ENCODE measurements at regions not wholly inside any gene's neighbourhood (a gene's known extent, or its start where the extent isn't known, plus 50 kb on each side); places are given as distances from the start of the nearest gene placed in this dataset.

DNA sequence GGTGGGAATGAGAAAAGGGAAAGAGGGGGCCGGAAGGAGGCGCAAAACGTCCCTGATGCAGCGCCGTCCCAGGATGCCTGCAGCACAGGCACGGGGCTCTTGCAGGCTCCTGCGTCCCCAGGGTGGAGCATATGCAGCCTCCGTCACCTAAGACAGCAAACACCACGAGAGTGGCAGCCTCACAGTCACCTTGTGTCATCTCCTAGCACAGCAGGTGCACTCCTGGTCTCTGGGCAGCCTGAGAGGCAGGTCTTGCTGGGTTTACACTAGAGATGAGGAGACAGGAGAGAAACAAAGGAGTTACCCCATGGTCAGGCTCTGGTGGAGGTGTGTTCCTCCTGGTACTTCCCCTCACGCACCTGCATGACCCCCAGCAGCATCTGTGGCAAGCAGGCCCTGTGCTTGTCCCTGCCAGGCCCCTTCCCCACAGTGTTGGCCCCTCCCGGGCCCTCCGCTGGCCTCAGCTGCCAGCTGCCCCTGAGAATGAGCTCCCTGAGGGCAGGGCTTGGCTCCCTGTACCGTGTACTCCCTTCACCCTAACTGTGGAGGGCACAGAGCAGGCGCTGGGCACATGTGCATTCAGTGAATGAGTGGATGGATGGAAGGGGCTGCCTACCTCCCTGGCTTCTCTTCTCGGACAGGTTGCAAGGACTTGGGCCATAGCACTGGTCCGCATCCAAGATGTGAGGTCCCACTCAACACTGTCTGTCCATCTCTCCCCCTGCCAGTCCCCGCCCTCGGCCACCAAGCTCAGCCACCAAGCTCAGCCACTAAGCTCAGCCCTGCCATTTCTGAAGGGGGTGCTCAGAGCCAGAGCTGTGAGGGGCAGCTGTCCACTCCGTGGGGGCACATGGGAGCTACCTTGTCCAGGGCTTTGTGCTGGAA is 988.6 kb downstream of the BRD1 start:
- DNase-seq (ENCODE audit: low read depth in 2 of 2, low spot score in 1 of 2) = no peak

GRCh38 chr22:48838376-48838775 is 989.3 kb downstream of the BRD1 start:
- DNase-seq (ENCODE audit: low read depth in 2 of 2, low spot score in 1 of 2) = no peak

- DNase-seq (ENCODE audit: low read depth in 2 of 2, low spot score in 1 of 2) = no peak
Measured at GRCh38 chr22:48837341-48837935, 990.2 kb downstream of the BRD1 start.

GRCh38 chr22:48836673-48837340 is 990.9 kb downstream of the BRD1 start:
- no peak for DNase-seq (ENCODE audit: low read depth in 2 of 2, low spot score in 1 of 2)

GRCh38 chr22:48835857-48836672 is 991.6 kb downstream of the BRD1 start:
- no peak for DNase-seq (ENCODE audit: low read depth in 2 of 2, low spot score in 1 of 2)

GRCh38 chr22:48835364-48835763 is 992.3 kb downstream of the BRD1 start:
- no peak for DNase-seq (ENCODE audit: low read depth in 2 of 2, low spot score in 1 of 2)

DNA sequence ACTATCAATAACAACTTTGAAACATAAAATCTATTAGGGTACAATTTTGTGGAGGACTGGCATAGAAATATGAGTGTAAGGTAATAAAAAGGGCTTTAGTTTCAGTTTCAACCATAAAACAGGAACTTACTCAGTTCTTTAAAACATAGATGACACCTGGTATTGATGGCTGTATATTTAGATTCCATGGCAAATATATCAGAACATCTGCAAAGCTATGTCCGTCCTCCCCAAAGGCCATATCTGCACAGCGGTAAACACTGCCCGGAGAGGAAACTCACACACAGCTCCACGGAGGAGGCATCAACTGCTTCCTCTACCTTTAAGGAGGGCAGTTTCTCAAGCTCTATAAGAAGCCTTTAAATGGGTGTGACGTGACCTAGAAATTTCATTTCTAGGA is 993.3 kb downstream of the BRD1 start:
- DNase-seq (ENCODE audit: low read depth in 2 of 2, low spot score in 1 of 2) = no peak

- DNase-seq (ENCODE audit: low read depth in 2 of 2, low spot score in 1 of 2) = no peak
Measured at GRCh38 chr22:48832592-48832991, 995.1 kb downstream of the BRD1 start.

DNA sequence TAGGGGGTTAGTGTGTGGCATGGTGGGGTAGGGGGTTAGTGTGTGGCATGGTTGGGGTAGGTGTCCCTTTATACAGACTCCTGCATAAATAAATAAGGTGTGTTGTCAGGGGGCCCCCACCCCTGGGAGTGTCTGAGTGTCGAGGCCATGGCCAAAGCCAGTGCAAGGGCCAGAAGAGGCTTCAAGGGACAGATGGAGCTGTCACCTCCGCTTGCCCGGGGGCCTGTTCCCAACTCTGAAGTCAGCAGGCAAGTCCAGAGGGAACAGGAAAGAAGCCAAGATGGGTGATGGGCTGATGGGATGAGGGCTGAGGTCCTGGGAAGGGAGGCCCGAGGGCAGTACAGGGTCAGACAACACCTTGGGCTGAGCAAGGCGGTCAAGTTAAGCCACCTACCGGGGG is 997.8 kb downstream of the BRD1 start:
- no peak for DNase-seq (ENCODE audit: low read depth in 2 of 2, low spot score in 1 of 2)

- DNase-seq (ENCODE audit: low read depth in 2 of 2, low spot score in 1 of 2) = no peak
Measured at GRCh38 chr22:48828688-48829087, 999.0 kb downstream of the BRD1 start.

GRCh38 chr22:48827904-48828555 is 999.6 kb downstream of the BRD1 start:
- no peak for DNase-seq (ENCODE audit: low read depth in 2 of 2, low spot score in 1 of 2)

DNA sequence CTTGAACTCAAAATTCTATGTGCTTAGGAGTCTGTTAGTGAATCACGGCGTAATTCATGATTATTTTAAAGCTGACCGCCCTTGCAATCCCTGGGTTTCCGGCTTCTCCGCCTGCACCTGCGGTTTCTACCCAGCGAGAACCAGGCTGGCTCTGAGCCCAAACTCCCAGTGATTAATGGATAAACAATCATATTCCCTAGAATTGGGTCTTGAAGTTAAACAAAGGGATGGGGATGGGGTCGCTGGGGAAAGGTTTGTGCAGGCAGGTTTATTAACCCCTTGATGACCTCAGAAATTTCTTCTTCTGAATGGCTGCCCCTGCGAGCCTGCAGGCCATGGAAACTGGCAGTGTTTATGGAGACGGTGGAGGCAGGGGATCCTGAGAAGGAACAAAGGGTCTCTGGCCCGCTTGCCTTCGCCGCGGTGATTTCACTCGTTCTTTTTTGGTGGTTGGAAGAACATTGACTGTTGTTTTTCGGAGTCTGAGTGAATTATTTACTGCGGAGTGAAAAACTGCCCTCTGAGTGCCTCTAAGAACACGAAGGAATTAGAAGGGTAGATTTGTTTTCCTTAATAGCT is 1000.3 kb downstream of the BRD1 start:
- DNase-seq (ENCODE audit: low read depth in 2 of 2, low spot score in 1 of 2) = no peak

GRCh38 chr22:48826546-48826945 is 1001.1 kb downstream of the BRD1 start:
- no peak for DNase-seq (ENCODE audit: low read depth in 2 of 2, low spot score in 1 of 2)

DNA sequence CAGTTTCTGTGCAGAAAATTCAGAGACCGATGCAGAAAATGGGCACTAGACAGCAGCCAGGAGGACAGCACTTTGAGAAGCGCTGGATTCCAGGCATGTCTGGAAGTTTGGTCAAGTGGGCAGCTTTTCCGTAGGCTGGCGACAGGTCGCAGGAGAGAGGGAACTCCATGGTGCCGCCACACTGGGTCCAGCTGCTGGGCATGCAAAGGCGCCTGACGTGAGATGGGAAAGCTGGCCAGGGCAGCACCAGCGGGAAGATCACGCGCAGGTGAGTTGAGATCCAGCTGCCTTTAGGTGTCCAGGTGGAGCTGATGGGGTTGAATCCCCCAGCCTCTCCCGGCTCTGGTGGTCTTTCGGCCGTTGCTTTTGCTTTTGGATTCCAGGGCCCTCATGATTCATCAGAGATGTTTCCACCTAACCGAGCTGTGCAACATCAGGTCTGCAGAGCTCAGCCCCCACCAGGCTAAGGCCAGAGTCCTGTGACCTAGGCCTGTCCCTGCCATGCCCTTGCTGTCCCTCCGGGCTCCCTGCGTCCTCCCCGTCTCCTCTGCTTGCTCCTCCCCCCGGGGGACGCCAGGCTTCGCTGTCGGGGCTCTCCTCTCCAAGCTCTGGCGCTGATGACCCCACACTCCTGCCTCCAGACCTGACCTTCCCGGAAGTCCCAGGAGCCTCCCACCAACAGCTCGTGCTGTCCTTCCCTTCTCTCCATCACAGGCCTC is 1001.7 kb downstream of the BRD1 start:
- no peak for DNase-seq (ENCODE audit: low read depth in 2 of 2, low spot score in 1 of 2)

- no peak for DNase-seq (ENCODE audit: low read depth in 2 of 2, low spot score in 1 of 2)
Measured at GRCh38 chr22:48824712-48825651, 1002.7 kb downstream of the BRD1 start.

DNA sequence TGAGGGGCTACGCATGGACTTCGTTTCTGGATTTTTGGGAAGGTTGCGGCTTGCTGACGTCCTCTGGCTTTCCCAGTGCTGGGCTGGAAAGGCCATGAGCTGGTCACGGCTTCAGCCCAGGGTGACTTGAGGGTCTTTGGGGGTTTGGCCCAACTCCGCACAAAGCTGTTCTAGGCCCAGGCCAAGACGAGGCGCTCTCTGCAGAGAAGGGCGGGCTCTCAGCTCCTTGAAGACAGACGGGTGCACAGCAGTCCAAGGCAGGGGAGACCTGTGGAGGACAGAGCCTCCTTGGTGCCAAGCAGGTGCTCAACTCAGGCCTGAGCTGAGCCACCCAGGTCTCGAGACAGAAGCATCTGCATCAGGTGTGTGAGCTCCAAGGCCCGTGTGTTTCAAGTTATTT is 1003.7 kb downstream of the BRD1 start:
- no peak for DNase-seq (ENCODE audit: low read depth in 2 of 2, low spot score in 1 of 2)

DNA sequence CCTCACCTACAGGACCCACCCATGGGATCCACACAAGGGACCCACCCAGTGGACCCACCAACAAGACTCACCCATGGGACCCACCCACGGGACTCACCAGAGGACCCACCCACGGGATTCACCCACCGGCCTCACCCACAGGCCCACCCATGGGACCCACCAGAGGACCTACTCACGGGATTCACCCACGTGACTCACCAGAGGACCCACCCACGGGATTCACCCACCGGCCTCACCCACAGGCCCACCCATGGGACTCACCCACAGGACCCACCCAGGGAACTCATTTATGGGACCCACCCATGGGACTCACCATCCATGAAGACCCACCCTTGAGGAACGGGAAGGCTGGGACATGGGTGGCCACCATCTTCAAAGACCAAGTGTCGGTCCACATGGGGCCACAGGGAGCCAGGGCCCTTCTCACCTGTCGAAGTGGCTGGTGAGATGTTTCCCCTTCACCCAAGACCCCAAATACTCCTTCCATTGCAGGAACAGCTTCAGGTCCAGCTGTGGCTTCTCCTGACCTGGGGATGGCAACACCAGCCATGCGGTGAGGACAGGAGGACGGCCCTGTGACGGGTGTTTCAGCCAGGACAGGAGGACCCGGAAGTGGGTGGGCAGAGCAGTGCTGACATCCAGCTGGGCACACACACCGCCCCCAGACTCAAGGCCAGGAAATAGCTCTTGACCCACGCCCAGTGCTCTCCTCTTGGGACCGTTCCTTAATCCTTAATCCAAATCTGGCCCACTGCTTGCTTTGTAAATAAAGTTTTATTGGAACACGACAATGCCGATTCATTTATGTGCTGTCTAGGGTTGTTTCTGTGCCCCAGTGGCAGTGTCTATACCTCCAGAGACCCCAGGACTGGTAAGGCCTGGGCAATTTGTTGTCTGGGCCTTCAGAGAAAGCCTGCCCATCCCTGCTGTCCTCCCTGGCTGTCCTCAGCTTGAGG is 1005.1 kb downstream of the BRD1 start:
- no peak for DNase-seq (ENCODE audit: low read depth in 2 of 2, low spot score in 1 of 2)

DNA sequence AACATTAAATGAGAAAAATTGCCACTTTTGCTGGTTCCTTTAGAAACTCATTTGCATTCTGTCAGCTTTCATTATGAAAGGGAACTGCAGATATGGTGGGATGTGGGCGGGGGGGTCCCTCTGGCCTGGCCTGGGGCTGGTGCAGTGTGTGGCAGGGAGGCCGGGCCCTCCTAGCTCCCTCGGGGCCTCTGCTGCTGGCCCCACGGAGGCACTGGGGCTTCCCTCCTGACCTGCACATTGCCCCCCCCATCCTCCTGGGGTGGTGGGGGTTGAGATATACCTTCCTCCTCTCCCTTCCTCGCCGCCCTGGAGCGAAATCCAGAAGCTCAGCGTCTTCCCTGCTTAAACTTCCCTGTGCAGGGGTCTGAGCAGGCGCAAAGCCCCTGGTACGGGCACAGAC is 1005.9 kb downstream of the BRD1 start:
- no peak for DNase-seq (ENCODE audit: low read depth in 2 of 2, low spot score in 1 of 2)

All from stimulated activated CD8-positive, alpha-beta memory T cell treated with anti-CD3 and anti-CD28 coated beads, Interleukin-4, amount 100 ng/mL, for 4 hours (primary cell).